H9 (cell line): ENCODE measurements at regions not wholly inside any gene's neighbourhood (a gene's known extent, or its start where the extent isn't known, plus 50 kb on each side); places are given as distances from the start of the nearest gene placed in this dataset.

Experiments used
- DNase-seq: peaks from one replicate; pipeline ENCODE4 v3.0.0-alpha.2; 2017
- H2AFZ ChIP-seq: one replicate; pipeline ENCODE4 v1.6.1; 2013; ENCODE audit warnings: mild to moderate bottlenecking, low read length, control low read depth, moderate library complexity
- H2AK5ac ChIP-seq: 2 replicates; pipeline ENCODE4 v1.6.1; 2013; ENCODE audit warnings: low read length, control low read depth, mixed read lengths; ENCODE audit not compliant: insufficient read length
- H2BK120ac ChIP-seq: one replicate; pipeline ENCODE4 v1.6.1; 2013; ENCODE audit warnings: low read depth, mild to moderate bottlenecking, low read length, control low read depth, inconsistent platforms; ENCODE audit not compliant: poor library complexity, severe bottlenecking
- H2BK12ac ChIP-seq: 2 replicates; pipeline ENCODE4 v1.6.1; 2013; ENCODE audit warnings: low read length, control low read depth, mixed read lengths, low read depth; ENCODE audit not compliant: insufficient read length
- H2BK15ac ChIP-seq: 2 replicates; pipeline ENCODE4 v1.6.1; 2013; ENCODE audit warnings: low read depth, low read length, control low read depth
- H2BK20ac ChIP-seq: one replicate; pipeline ENCODE4 v1.6.1; 2013; ENCODE audit warnings: low read depth, mild to moderate bottlenecking, low read length, control low read depth, inconsistent platforms; ENCODE audit not compliant: poor library complexity, severe bottlenecking
- H2BK5ac ChIP-seq: 2 replicates; pipeline ENCODE4 v1.6.1; 2013; ENCODE audit warnings: low read length, control low read depth, mixed read lengths; ENCODE audit not compliant: insufficient read length
- H3K14ac ChIP-seq: 2 replicates; pipeline ENCODE4 v1.6.1; 2013; ENCODE audit warnings: low read length, control low read depth; ENCODE audit not compliant: insufficient read depth
- H3K18ac ChIP-seq: 2 replicates; pipeline ENCODE4 v1.6.1; 2013; ENCODE audit warnings: low read depth, mild to moderate bottlenecking, mixed read lengths, low read length, control low read depth; ENCODE audit not compliant: insufficient read length
- H3K23ac ChIP-seq: 2 replicates; pipeline ENCODE4 v1.6.1; 2013; ENCODE audit warnings: low read length, control low read depth, mixed read lengths, low read depth; ENCODE audit not compliant: insufficient read length
- H3K23me2 ChIP-seq: 2 replicates; pipeline ENCODE4 v1.6.1; 2013; ENCODE audit warnings: low read depth, mild to moderate bottlenecking, mixed read lengths, low read length, control low read depth; ENCODE audit not compliant: insufficient read length, poor library complexity, severe bottlenecking
- H3K27ac ChIP-seq: 2 replicates; pipeline ENCODE4 v1.5.1; 2013; ENCODE audit warnings: low read length, control low read depth, mixed read lengths, low read depth; ENCODE audit not compliant: insufficient read length
- H3K27me3 ChIP-seq: 2 replicates; pipeline ENCODE4 v1.6.1; 2013; ENCODE audit warnings: low read length, control low read depth, inconsistent platforms; ENCODE audit not compliant: insufficient read depth
- H3K4ac ChIP-seq: 2 replicates; pipeline ENCODE4 v1.6.1; 2013; ENCODE audit warnings: low read depth, mild to moderate bottlenecking, control low read depth, inconsistent platforms, low read length, moderate library complexity
- H3K4me1 ChIP-seq: 2 replicates; pipeline ENCODE4 v1.6.1; 2013; ENCODE audit warnings: low read length, control low read depth, inconsistent platforms; ENCODE audit not compliant: insufficient read depth
- H3K4me2 ChIP-seq: 2 replicates; pipeline ENCODE4 v1.6.1; 2013; ENCODE audit warnings: low read length, control low read depth, mixed read lengths; ENCODE audit not compliant: insufficient read length, insufficient read depth
- H3K56ac ChIP-seq: 2 replicates; pipeline ENCODE4 v1.6.1; 2013; ENCODE audit warnings: low read depth, mild to moderate bottlenecking, mixed read lengths, low read length, control low read depth; ENCODE audit not compliant: insufficient read length
- H3K79me1 ChIP-seq: 2 replicates; pipeline ENCODE4 v1.6.1; 2013; ENCODE audit warnings: low read depth, mild to moderate bottlenecking, moderate library complexity, low read length, control low read depth, inconsistent platforms; ENCODE audit not compliant: insufficient read depth, poor library complexity, severe bottlenecking
- H3K79me2 ChIP-seq: 2 replicates; pipeline ENCODE4 v1.6.1; 2013; ENCODE audit warnings: low read length, control low read depth, inconsistent platforms; ENCODE audit not compliant: insufficient read depth
- H3K9ac ChIP-seq: 2 replicates; pipeline ENCODE4 v1.6.1; 2013; ENCODE audit warnings: low read length, control low read depth, mixed read lengths; ENCODE audit not compliant: insufficient read length; ENCODE audit errors: extremely low read depth
- H3K9me3 ChIP-seq: one replicate; pipeline ENCODE4 v1.6.1; 2013; ENCODE audit warnings: low read depth, low read length, inconsistent platforms; ENCODE audit not compliant: control insufficient read depth
- H3T11ph ChIP-seq: one replicate; pipeline ENCODE4 v1.6.1; 2013; ENCODE audit warnings: mild to moderate bottlenecking, low read length, control low read depth, inconsistent platforms
- H4K20me1 ChIP-seq: one replicate; pipeline ENCODE4 v1.6.1; 2013; ENCODE audit not compliant: control insufficient read depth, insufficient read length, insufficient read depth
- H4K5ac ChIP-seq: 2 replicates; pipeline ENCODE4 v1.6.1; 2013; ENCODE audit warnings: low read depth, mild to moderate bottlenecking, mixed read lengths, low read length, control low read depth; ENCODE audit not compliant: insufficient read length
- H4K8ac ChIP-seq: replicated peaks from 2 replicates; pipeline ENCODE4 v1.6.1; 2013; ENCODE audit warnings: low read length, control low read depth, mixed read lengths, low read depth; ENCODE audit not compliant: insufficient read length
- H4K91ac ChIP-seq: 2 replicates; pipeline ENCODE4 v1.6.1; 2013; ENCODE audit warnings: low read depth, mild to moderate bottlenecking, moderate library complexity, mixed read lengths, low read length, control low read depth; ENCODE audit not compliant: insufficient read length
- H3K27ac Mint-ChIP-seq, 3 experiments: 2 replicates in 2 of 3; 3 replicates in 1 of 3; pipeline ENCODE4 v1.8.0; 2020 to 2021; ENCODE audit warnings: mixed read lengths in 3 of 3, mild to moderate bottlenecking in 1 of 3, moderate library complexity in 1 of 3
- H3K27me3 Mint-ChIP-seq: 2 replicates; pipeline ENCODE4 v1.8.0; 2021; ENCODE audit warnings: low read depth, mild to moderate bottlenecking, moderate library complexity, mixed read lengths
- H3K36me3 Mint-ChIP-seq, 3 experiments: 2 replicates in 2 of 3; 3 replicates in 1 of 3; pipeline ENCODE4 v1.8.0; 2020 to 2021; ENCODE audit warnings: low read depth in 3 of 3, mixed read lengths in 3 of 3; ENCODE audit not compliant: insufficient read depth in 1 of 3
- H3K4me1 Mint-ChIP-seq, 2 experiments: 2 replicates each; pipeline ENCODE4 v1.8.0; 2020; ENCODE audit warnings: mixed read lengths in 2 of 2
- H3K4me3 Mint-ChIP-seq, 2 experiments: 2 replicates in 1 of 2; 3 replicates in 1 of 2; pipeline ENCODE4 v1.8.0; 2020 to 2021; ENCODE audit warnings: mild to moderate bottlenecking in 2 of 2, mixed read lengths in 2 of 2, moderate library complexity in 1 of 2
- H3K9me3 Mint-ChIP-seq, 2 experiments: 2 replicates in 1 of 2; 3 replicates in 1 of 2; pipeline ENCODE4 v1.8.0; 2020; ENCODE audit warnings: mild to moderate bottlenecking in 2 of 2, mixed read lengths in 2 of 2, moderate library complexity in 1 of 2
- WGBS: extraction: QIAGEN DNeasy Blood & Tissue Kit; methylation state at CpG from one replicate; pipeline ENCODE4 v1.1.7; 2013; ENCODE audit warnings: missing lambda C conversion rate, low lambda C conversion rate, mixed read lengths; ENCODE audit not compliant: insufficient read length; ENCODE audit errors: extremely low coverage; 5-methylcytosine and 5-hydroxymethylcytosine counted together
- TF ChIP-seq, protein P1 (sequence below): fragments of 200-600 bp; sonication (generic); conservative IDR thresholded peaks from 3 replicates; pipeline ENCODE4 v1.8.0; 2021; ENCODE audit warnings: antibody characterized with exemption, mild to moderate bottlenecking

DNA sequence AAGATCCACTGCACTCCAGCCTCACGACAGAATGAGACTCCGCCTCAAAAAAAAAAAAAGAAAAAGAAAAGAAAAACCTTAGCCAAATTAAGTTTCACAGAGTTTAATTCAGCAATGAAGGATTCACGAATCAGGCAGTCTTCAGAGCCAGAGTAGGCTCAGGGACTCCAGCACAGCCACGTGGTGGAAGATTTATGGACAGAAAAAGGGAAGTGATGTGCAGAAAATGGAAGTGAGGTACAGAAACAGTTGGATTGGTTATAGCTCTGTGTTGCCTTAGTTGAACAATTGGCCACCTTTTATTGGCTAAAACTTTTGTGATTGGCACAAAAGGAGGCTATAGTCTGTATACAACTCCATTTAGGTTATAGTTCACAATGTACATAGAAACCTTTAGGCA lies 256.6 kb downstream of the HS3ST3B1 start:
- Histone ChIP-seq H3K23me2 (no peaks in the 10 kb centered on the region), H3K79me2 (no peaks in the 10 kb centered on the region), H2BK5ac (no peak overlapping the region), H3K4me1 (no peaks in the 10 kb centered on the region), H3K4ac (no peak overlapping the region), H3K9me3 (no peaks in the 10 kb centered on the region), H2BK15ac (no peak overlapping the region), H3K27ac (no peak overlapping the region), H3K23ac (no peak overlapping the region), H3K4me2 (no peak overlapping the region), H2BK12ac (no peak overlapping the region), H3K18ac (no peak overlapping the region), H3T11ph (no peak overlapping the region), H2AFZ (no peak overlapping the region), H3K56ac (no peak overlapping the region), H4K8ac (no peak overlapping the region), H4K5ac (no peak overlapping the region), H2BK20ac (no peak overlapping the region), H3K27me3 (no peaks in the 10 kb centered on the region), H4K91ac (no peak overlapping the region), H3K79me1 (no peaks in the 10 kb centered on the region), H2AK5ac (no peak overlapping the region), H3K9ac (no peak overlapping the region), H2BK120ac (no peak overlapping the region), H3K14ac (no peak overlapping the region), H4K20me1 (no peaks in the 10 kb centered on the region)
- TF ChIP-seq, protein P1, sequence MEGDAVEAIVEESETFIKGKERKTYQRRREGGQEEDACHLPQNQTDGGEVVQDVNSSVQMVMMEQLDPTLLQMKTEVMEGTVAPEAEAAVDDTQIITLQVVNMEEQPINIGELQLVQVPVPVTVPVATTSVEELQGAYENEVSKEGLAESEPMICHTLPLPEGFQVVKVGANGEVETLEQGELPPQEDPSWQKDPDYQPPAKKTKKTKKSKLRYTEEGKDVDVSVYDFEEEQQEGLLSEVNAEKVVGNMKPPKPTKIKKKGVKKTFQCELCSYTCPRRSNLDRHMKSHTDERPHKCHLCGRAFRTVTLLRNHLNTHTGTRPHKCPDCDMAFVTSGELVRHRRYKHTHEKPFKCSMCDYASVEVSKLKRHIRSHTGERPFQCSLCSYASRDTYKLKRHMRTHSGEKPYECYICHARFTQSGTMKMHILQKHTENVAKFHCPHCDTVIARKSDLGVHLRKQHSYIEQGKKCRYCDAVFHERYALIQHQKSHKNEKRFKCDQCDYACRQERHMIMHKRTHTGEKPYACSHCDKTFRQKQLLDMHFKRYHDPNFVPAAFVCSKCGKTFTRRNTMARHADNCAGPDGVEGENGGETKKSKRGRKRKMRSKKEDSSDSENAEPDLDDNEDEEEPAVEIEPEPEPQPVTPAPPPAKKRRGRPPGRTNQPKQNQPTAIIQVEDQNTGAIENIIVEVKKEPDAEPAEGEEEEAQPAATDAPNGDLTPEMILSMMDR = no peak
- peaks cover 22 to 23% of the 10 kb centered on the region in 2 experiments for H3K4me1 Mint-ChIP-seq
- no CpG with 5 or more reads among the region's 4 CpGs for WGBS
- H3K9me3 Mint-ChIP-seq = no peaks in the 10 kb centered on the region
- no peak overlapping the region for H3K4me3 Mint-ChIP-seq
- H3K36me3 Mint-ChIP-seq = no peaks in the 10 kb centered on the region
- H3K27me3 Mint-ChIP-seq = no peaks in the 10 kb centered on the region; the same call in 1 of the 2 replicates
- no peak overlapping the region for H3K27ac Mint-ChIP-seq
- no peak for DNase-seq
